HG03175 (cell line): ENCODE measurements at regions not wholly inside any gene's neighbourhood (a gene's known extent, or its start where the extent isn't known, plus 50 kb on each side); places are given as distances from the start of the nearest gene placed in this dataset.
"Not testable (repeated sequence)": the region's sequence is repeated elsewhere in the genome, so short reads cannot be mapped to it uniquely, and the experiment has no call there.

Source experiments
- ATAC-seq: cut with Tn5 transposase; IDR thresholded peaks from one replicate; pipeline ENCODE4 v1.9.1; 2021; ENCODE audit warnings: mild to moderate bottlenecking, moderate library complexity; ENCODE audit not compliant: unreplicated experiment

DNA sequence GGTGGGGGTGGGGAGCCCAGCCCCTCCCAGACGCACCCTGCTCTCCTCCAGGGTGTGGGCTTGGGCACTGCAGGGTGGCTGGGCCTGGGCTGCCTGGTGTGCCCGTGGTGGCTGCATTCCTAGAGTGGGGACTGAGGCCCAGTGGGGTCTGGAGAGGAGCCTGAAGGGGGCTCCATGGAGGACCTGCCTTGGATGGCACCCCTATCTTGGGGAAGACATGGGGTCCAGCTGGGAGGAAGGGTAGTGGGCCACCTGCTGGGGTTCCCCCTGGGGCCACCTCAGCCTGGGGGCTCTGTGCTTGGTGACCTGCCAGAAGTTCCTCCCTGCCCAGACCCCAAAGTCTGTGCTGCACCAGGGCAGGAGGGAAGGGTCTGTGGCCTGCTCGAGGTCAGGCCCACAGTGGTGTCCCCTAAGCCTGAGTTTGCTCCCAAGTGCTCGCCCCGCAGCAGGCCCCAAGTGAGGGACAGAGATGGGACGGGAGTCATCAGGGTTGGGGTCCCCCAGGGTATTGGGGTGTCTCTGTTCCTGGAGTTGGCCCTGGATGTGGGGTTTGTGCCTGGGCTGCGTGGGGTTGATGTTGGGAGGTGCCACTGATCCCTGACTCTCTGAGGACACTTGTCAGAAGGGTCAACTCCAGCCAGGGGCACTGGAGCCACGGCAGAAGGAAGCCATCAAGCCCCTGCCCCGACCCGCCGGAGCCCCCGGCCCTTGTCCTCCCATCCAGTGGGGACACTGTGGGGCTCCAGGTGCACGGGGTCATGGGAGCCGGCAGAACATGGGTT is 382.9 kb downstream of the TMEM121 start:
- no peak for ATAC-seq

- not testable (repeated sequence) for ATAC-seq
These were observed 383.4 kb downstream of the TMEM121 start for GRCh38 chr14:105909828-105910120.

- ATAC-seq: no peak
These were observed 384.0 kb downstream of the TMEM121 start for GRCh38 chr14:105910426-105910825.

DNA sequence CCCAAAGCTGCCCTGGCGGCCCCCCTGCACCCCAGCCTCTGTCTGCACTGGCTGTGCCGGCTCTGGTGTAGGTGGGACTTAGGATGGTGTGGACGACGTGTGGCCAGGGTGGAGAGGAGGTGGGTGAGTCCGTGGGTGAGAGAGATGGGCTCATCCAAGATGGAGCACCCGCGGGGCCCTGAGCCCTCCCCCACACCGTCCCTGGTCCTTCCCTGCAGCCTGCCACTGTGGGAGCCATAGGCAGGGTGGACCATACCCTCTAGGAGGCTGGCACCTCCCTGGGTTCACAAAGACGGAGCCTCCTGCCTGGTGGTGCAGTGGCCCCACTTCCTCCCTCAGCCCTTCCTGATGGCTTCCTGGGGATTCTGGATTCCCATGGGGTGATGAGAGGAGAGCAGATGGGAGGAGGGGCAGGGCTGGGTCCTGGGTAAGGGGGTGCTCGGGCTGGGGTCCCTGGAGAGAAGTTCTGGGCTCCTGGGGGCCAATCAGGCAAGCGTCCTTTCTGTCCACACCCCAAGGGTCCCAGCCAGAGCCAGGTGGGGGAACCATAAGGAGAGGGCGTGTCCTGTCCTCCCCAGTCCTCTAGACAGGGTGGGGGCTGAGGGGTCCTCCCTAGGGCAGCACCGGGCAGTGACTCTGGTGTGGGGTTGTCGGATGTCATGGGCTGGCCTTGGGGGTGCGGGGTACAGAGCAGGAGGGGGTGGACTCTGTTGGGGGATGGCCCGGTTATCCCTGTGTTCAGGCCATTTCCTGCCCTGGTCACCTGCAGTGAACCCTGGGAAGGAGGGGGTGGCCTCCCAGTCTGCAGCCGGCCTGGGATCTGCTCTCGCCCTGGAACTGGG is 384.8 kb downstream of the TMEM121 start:
- no peak for ATAC-seq

DNA sequence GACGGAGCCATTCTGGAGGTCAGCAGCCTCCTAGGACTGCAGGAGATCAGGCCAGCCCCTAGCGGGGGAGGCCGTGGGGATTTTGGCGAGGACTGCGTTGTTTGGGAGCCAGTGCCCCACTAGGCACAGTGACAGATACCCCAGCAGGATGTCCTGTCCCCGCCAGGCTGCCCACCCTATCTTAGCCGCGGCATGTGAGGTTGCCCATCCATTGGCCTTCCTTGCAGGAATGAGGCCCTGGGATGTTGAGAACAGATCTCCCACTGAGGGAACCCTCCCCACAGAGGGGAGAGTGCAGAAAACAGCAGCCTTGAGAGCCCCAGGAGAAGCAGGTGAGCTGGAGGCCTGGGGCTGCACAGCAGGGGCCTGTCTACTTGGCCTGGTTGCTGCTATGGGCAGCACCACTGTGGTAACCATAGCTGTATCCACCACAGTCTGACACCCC is 385.5 kb downstream of the TMEM121 start:
- ATAC-seq: not testable (repeated sequence)

GRCh38 chr14:105912641-105913180 is 386.3 kb downstream of the TMEM121 start:
- no peak for ATAC-seq

DNA sequence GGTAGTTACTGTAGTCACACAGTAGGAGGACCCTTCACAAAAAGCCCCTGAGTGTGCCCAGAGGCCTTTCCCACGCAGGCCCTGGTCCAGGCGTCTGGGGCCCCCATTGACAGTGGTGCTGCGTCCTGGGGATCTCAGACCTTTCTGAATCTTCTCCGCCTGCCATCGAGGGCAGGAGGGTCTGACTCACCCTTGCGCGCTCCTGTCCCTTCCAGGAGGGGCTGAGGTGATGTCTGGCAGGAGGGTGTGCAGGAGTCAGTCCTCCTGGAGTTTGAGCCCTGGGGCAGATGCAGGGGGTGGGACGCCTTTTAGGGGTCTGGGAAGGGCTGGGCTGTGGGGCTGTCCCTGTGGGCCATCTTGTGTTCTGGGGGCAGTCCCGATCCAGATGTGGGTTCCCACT is 386.8 kb downstream of the TMEM121 start:
- no peak for ATAC-seq

DNA sequence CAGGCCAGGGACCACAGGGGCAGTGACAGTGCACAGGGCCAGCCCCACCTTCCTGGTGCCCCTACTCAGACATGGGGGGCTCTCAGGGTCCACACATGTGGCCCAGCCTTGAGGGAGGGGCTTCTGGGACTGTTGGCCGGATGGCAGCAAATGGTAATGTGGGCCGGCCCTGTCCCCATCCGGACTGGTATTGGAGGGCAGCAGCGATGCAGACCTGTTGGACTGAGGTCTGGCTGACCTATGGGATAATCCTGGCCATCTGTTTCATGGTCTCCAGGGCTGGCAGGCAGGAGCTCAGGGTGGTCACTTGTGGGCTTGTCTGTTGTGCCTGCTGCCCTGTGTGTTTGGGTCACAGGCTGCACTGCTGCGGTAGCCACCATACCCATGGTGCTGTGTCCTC is 387.5 kb downstream of the TMEM121 start:
- ATAC-seq: no peak

GRCh38 chr14:105914281-105914680 is 387.9 kb downstream of the TMEM121 start:
- ATAC-seq: not testable (repeated sequence)

- ATAC-seq: no peak
These were observed 388.5 kb downstream of the TMEM121 start for GRCh38 chr14:105914738-105915385.

DNA sequence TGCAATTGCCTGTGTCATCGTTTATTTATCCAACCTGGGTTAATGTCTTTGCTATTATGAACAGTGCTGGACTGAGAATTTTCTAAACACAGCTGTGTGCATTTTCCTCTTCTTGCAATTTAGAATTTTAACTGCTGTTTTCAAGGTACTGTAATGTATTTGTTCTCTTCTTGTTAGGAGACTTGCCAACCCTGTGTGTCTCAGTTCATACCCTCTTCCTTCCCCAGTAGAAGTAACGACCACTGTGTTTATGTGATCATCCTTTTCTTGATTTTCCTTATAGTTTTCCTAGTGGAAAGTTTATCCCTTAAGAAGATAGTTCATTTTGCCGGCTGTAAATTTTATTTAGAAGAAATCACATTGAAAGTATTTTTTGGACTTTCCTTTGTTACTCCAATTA is 389.2 kb downstream of the TMEM121 start:
- not testable (repeated sequence) for ATAC-seq

DNA sequence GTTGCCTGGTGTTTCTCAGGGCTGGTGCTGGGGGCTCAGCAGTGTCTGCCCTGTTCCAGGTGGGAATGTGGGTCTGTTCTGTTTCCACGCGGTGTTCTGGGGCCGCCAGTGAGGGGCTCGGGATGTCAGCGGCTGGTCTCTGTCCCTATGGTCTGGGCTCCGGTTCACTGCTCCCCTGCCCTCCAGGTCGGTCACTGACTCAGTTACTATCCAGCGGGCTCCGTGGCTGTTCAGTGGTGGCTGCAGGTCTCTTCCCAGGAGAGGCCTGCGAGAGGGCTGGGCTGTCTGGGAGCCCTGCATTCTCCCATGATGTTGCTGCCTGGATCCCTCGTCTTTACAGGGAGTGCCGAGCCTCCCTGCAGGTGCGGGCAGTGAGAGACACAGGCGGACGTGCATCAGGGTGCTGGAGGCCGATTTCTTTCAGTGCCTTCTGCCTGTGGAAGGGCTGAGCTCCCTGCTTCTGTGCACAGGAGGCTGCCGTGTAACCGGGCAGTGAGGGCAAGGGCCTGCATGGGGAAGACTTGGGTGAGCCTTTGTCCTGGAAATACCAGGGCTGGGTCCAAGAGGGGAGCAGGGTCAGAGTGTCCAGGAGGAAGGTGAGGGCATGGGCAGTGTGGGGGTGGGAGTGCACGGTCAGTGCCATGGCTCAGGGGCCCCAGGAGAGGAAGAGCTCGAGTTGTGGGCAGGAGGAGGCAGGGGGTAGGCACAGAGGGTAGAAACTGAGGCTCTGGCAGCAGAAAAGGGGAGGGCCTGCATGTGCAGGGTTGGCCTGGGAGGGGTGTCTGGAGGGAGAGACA is 391.0 kb downstream of the TMEM121 start:
- ATAC-seq: not testable (repeated sequence)

GRCh38 chr14:105917933-105918436 is 391.6 kb downstream of the TMEM121 start:
- ATAC-seq: no peak

DNA sequence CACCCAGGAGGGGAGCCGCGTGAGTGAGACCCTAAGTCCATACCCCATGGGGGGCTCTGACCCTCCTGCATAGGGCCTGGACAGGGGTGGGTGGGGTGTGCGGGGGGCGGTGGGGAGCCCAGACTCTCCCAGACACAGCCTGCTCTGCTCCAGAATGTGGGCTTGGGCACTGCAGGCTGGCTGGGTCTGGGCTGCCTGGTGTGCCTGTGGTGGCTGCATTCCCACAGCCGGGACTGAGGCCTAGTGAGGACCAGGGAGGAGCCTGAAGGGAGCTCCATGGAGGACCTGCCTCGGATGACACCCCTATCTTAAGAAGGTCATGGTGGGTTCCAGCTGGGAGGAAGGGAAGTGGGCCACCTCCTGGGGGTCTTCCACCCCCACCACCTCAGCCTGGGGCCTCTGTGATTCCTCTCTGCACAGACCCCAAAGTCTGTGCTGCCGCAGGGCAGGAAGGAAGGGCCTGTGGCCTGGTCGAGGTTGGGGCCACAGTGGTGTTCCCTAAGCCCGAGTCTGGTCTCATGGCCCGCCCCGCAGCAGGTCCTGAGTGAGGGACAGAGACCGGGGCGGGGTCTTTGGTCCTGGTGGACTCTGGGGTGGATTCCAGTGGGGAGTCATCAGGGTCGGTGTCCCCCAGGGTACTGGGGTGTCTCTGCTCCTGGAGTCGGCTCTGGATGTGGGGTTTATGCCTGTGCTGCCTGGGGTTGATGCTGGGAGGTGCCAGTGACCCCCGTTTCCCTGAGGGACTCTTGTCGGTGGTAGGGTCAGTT is 392.3 kb downstream of the TMEM121 start:
- ATAC-seq: no peak

DNA sequence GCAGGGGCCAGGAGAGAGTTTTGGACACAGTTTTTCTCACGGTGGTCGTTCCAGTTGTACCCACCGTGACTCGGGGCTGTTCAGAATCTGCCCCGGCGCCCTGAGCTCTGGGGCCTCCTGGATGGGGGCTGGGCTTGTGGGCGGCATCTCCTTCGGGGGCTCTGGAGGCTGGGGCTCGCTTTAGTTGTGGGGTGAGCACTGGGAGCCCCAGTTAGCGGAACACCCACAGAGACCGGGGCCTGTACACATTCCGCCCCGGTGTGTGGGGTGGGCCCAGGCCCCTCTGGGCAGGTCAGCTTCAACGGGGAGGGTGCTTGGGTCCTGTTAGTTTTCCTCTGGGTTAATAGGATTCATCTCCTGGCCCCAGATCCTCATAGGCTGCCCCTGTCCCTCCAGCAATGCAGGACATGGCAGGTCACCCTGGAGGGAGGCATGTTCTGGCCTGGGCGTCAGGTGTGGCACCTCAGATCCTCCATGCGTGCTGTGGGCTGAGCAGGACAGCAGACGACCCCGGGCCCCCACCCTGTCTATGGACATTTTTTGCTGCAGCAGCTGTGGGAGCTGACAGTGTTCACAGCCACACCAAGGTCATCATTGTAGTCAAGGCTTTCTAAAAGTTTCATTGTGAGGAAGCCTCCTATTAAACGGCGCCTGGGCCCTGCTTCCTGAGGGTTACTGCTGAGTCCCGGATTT is 393.2 kb downstream of the TMEM121 start:
- no peak for ATAC-seq

DNA sequence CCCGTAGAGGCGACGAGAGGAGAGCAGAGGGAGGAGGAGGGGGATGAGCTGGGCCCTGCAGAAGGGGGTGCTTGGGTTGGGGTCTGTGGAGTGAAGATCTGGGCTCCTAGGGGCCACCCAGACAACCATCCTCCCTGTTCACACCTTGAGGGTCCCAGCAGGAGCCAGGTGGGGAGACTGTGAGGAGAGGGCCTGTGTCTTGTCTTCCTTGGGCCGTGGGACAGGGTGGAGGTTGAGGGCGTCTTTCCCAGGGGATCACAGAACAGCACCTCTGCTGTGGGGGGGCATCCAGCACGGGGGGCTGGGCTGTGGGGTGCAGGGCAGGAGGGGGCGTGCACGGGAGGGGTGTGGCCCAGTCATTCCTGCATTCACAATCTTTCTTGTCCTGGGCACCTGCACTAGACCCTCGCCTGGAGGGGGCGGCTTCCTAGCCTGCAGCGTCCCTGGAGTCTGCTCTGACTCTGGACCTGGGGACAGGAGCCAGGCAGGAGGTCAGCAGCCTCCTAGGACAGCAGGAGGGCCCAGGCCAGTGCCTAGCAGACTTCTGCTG is 393.8 kb downstream of the TMEM121 start:
- not testable (repeated sequence) for ATAC-seq

DNA sequence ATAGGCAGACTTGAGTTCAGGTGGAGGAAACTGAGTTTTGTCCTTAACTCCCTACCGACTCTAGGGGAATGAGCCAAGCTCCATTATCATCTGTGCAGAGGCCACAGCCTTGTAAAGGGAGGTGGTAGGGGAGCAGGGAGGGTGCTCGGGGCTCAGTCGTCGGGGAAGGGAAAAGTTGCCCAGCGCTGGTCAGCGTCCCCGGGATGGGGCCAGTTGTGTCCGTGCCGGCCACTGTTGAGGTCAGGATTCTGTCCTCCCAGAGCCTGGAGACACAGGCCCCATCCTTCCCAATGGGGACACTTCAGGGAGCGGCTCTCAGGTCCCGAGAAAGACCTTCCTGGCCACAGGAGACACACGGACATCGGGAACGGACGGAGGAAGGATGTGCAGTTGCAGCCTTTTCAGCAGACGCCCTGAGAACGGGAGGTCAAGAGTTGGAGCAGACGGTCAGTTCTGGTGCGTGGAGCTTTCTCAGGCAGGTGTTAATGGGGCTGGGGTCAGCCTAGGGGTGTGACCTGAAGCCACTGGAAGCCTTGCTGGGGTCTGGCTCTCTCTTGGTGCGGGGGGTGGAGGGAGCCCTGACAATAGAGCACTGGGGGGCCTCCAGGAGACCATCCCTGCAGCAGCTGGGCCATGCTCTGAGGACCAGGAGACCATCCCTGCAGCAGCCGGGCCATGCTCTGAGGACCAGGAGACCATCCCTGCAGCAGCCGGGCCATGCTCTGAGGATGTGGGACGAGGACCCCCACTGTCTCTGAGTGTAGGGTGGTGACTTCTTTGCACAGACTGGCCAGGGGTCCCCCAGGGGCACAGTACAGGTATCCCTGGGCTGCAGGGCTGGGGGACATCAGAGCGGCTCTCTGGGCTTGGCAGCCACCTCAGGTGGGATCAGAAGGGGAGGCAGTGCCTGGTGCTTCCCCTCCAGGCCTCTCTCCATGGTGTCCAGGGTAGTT is 394.7 kb downstream of the TMEM121 start:
- not testable (repeated sequence) for ATAC-seq

DNA sequence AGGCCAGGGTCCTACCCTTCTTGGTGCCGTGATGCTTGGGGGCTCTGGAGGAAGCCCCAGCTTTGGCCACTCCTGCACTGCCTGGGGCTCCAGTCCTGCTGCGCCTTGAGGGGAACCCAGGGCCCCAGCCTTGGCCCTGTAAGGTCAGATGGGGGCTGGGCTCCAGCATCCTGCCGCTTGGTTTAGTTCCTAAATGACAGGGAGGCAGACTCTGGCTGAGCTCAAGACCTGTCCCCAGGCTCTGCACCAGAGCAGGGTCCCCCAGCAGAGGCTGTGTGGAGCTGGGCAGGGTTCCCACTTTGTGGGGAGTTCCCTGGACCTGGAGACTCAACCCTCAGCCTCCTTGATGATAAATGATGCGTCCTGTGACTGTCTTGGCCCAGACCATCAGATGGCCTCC is 395.4 kb downstream of the TMEM121 start:
- not testable (repeated sequence) for ATAC-seq
